K562 (cell line): ENCODE measurements at regions not wholly inside any gene's neighbourhood (a gene's known extent, or its start where the extent isn't known, plus 50 kb on each side); places are given as distances from the start of the nearest gene placed in this dataset.

Experiments used
- ATAC-seq: fragments of 200-7000 bp; cut with Tn5 transposase; 3 replicates; pipeline ENCODE4 v1.9.1; 2020; ENCODE audit warnings: moderate library complexity
- BruUV-seq: library from RNA; stranded (reverse); fragments of 400-500 nt; replicated peaks from 2 replicates; lab custom pipeline; 2021; lab: Mats Ljungman, UMichigan
- CTCF ChIA-PET: fragments of 300-600 bp; formaldehyde crosslinking; extraction: SDS; loops from one replicate; lab custom pipeline; 2021; ENCODE audit warnings: low intra/inter-chr PET ratio; lab: Yijun Ruan, JAX
- POLR2A ChIA-PET: fragments of 300-600, 350-650 bp; sonication (Branson Sonifier 250); formaldehyde crosslinking; extraction: SDS; loops from one replicate; lab custom pipeline; 2021; ENCODE audit warnings: antibody characterized with exemption, inconsistent platforms; lab: Yijun Ruan, JAX
- DNase-seq, 4 experiments: peaks; one replicate each; pipeline versions ENCODE4 v3.0.0 to v3.0.0-alpha.2; 2011 to 2018; ENCODE audit warnings: low spot score in 3 of 4, mixed read lengths in 3 of 4; ENCODE audit errors: extremely low read depth in 1 of 4
- FAIRE-seq: peaks from 2 replicates; lab custom pipeline; 2011; peaks lifted over from hg19 to GRCh38; lab: Jason Lieb, UNC
- H2AFZ ChIP-seq: 2 replicates; pipeline ENCODE4 v1.6.0; 2011; ENCODE audit warnings: low read depth, low read length, control low read depth, inconsistent platforms
- H3K27ac ChIP-seq: fragments of 200-600 bp; 3 replicates; pipeline ENCODE4 v1.8.0; 2011; ENCODE audit warnings: low read depth, mild to moderate bottlenecking, control low read depth, inconsistent platforms, low read length, moderate library complexity, mixed read lengths; ENCODE audit errors: extremely low read depth
- H3K27me3 ChIP-seq, 2 experiments: fragments of 300-600 bp in 1 of 2; 2 replicates in 1 of 2; 3 replicates in 1 of 2; pipeline versions ENCODE4 v1.6.0 to v1.8.0; 2011; ENCODE audit warnings: inconsistent platforms in 2 of 2, low read length in 2 of 2, mild to moderate bottlenecking in 1 of 2, mixed read lengths in 1 of 2, moderate library complexity in 1 of 2; ENCODE audit not compliant: control insufficient read depth in 2 of 2, insufficient read depth in 2 of 2
- H3K36me3 ChIP-seq: fragments of 300-600 bp; 3 replicates; pipeline ENCODE4 v1.8.0; 2011; ENCODE audit warnings: mild to moderate bottlenecking, low read length, inconsistent platforms; ENCODE audit not compliant: control insufficient read depth, insufficient read depth
- H3K4me1 ChIP-seq, 2 experiments: fragments of 200-600 bp in 1 of 2; replicated peaks in 1 of 2; 2 replicates in 1 of 2; 3 replicates in 1 of 2; pipeline versions ENCODE4 v1.5.1 to v1.8.0; 2011; ENCODE audit warnings: inconsistent platforms in 2 of 2, low read length in 2 of 2, mild to moderate bottlenecking in 1 of 2, mixed read lengths in 1 of 2, moderate library complexity in 1 of 2; ENCODE audit not compliant: control insufficient read depth in 2 of 2, insufficient read depth in 2 of 2
- H3K4me2 ChIP-seq: 2 replicates; pipeline ENCODE4 v1.6.1; 2011; ENCODE audit warnings: low read length, control low read depth, inconsistent platforms, mixed read lengths; ENCODE audit not compliant: insufficient read depth
- H3K4me3 ChIP-seq: fragments of 200-600 bp; sonication (generic), shearing (Covaris generic); 2 replicates; pipeline ENCODE4 v1.5.1; 2016; ENCODE audit warnings: control low read depth, inconsistent platforms
- H3K79me2 ChIP-seq: fragments of 200-600 bp; 3 replicates; pipeline ENCODE4 v1.8.0; 2011; ENCODE audit warnings: low read length, inconsistent platforms; ENCODE audit not compliant: control insufficient read depth, insufficient read depth
- H3K9ac ChIP-seq, 2 experiments: 2 replicates each; pipeline versions ENCODE4 v1.6.0 to v1.6.1; 2011; ENCODE audit warnings: low read depth in 2 of 2, low read length in 2 of 2, control low read depth in 1 of 2, inconsistent platforms in 1 of 2, mild to moderate bottlenecking in 1 of 2, mixed read lengths in 1 of 2; ENCODE audit not compliant: insufficient read depth in 1 of 2
- H3K9me1 ChIP-seq: one replicate; pipeline ENCODE4 v1.6.0; 2011; ENCODE audit warnings: inconsistent platforms, mild to moderate bottlenecking, low read length, moderate library complexity; ENCODE audit not compliant: control insufficient read depth, insufficient read depth
- H3K9me3 ChIP-seq: replicated peaks from 2 replicates; pipeline ENCODE4 v1.5.1; 2011; ENCODE audit warnings: low read depth, low read length, inconsistent platforms; ENCODE audit not compliant: control insufficient read depth, insufficient read depth
- H4K20me1 ChIP-seq: replicated peaks from 2 replicates; pipeline ENCODE4 v1.6.1; 2011; ENCODE audit warnings: low read length, inconsistent platforms, mixed read lengths; ENCODE audit not compliant: control insufficient read depth, insufficient read depth
- BRD9 ChIP-seq: fragments of 450-650 bp; IDR thresholded peaks from 2 replicates; pipeline ENCODE4 v1.6.1; 2018; ENCODE audit warnings: low read depth; ENCODE audit not compliant: partially characterized antibody
- FOXJ3 ChIP-seq: sonication (generic); formaldehyde crosslinking; IDR thresholded peaks from 2 replicates; pipeline ENCODE4 v1.4.0; 2020; ENCODE audit warnings: mild to moderate bottlenecking, missing genetic modification reagents
- KDM4B ChIP-seq, 2 experiments: fragments of 450-650 bp in 1 of 2; sonication (generic) in 1 of 2; IDR thresholded peaks; 2 replicates each; pipeline ENCODE4 v1.6.1; 2016 to 2017; ENCODE audit warnings: borderline replicate concordance in 2 of 2, antibody characterized with exemption in 1 of 2, low read depth in 1 of 2, mild to moderate bottlenecking in 1 of 2
- KLF13 ChIP-seq: fragments of 450-650 bp; IDR thresholded peaks from 2 replicates; pipeline ENCODE4 v1.6.1; 2016; ENCODE audit warnings: missing genetic modification characterization, low read depth, mild to moderate bottlenecking, missing compliant biosample characterization, moderate library complexity, borderline replicate concordance
- RBM34 ChIP-seq: fragments of 200-400 bp; formaldehyde crosslinking; IDR thresholded peaks from 2 replicates; pipeline ENCODE4 v1.6.1; 2018; ENCODE audit warnings: low read length, borderline replicate concordance; ENCODE audit not compliant: insufficient read depth
- RFX5 ChIP-seq: IDR thresholded peaks from 2 replicates; pipeline ENCODE4 v1.6.1; 2011; ENCODE audit warnings: low read depth, mild to moderate bottlenecking, improper control_type of control experiment, low read length
- SIX5 ChIP-seq, 2 experiments: IDR thresholded peaks; 2 replicates each; pipeline ENCODE4 v1.6.1; 2011; ENCODE audit warnings: low read length in 2 of 2, borderline replicate concordance in 1 of 2, low read depth in 1 of 2, mild to moderate bottlenecking in 1 of 2, moderate library complexity in 1 of 2; ENCODE audit not compliant: insufficient read depth in 1 of 2
- ZSCAN32 ChIP-seq: fragments of 450-650 bp; formaldehyde crosslinking; IDR thresholded peaks from 2 replicates; pipeline ENCODE4 v1.4.0; 2020; ENCODE audit warnings: mild to moderate bottlenecking, moderate library complexity
- WGBS: fragments of 100-300 bp; shearing (Covaris generic); methylation state at CpG from one replicate; pipeline ENCODE4 v1.1.6; 2016; ENCODE audit warnings: low coverage, mixed read lengths; ENCODE audit not compliant: insufficient coverage; ENCODE audit errors: missing lambda C conversion rate; 5-methylcytosine and 5-hydroxymethylcytosine counted together
- in situ Hi-C: fragments of 300-500 bp; cut with MboI; formaldehyde crosslinking; loops from 4 replicates; pipeline ENCODE4 v1.15.0; 2018; ENCODE audit warnings: inconsistent platforms, mixed read lengths
- intact Hi-C: fragments of 100-400 bp; cut with micrococcal nuclease; formaldehyde crosslinking; loops from 2 replicates; pipeline ENCODE4 v1.14.2; 2022
- TF ChIP-seq, protein P1 (sequence below), 2 experiments: IDR thresholded peaks; 2 replicates each; pipeline ENCODE4 v1.6.1; 2012; ENCODE audit warnings: improper control_type of control experiment in 2 of 2, low read depth in 2 of 2, low read length in 2 of 2, borderline replicate concordance in 1 of 2
- TF ChIP-seq, protein P2 (sequence below), 3 experiments: fragments of 200-800 bp in 1 of 3; sonication (Bioruptor generic) in 1 of 3; sonication (generic) in 1 of 3; formaldehyde crosslinking in 1 of 3; IDR thresholded peaks; 2 replicates each; pipeline versions ENCODE4 v1.6.1 to v1.8.0; 2016 to 2022; ENCODE audit warnings: mild to moderate bottlenecking in 2 of 3, missing compliant biosample characterization in 2 of 3, missing genetic modification characterization in 2 of 3, missing genetic modification reagents in 1 of 3
- TF ChIP-seq, protein P3 (sequence below), 2 experiments: fragments of 450-650 bp in 1 of 2; sonication (generic) in 1 of 2; formaldehyde crosslinking; conservative IDR thresholded peaks; 2 replicates each; pipeline versions ENCODE4 v1.4.0 to v1.8.1; 2020 to 2022; ENCODE audit warnings: mild to moderate bottlenecking in 1 of 2, missing genetic modification reagents in 1 of 2
- TF ChIP-seq, protein P4 (sequence below), 2 experiments: IDR thresholded peaks; 2 replicates each; pipeline ENCODE4 v1.6.1; 2011; ENCODE audit warnings: borderline replicate concordance in 1 of 2, control low read depth in 1 of 2, low read depth in 1 of 2, low read length in 1 of 2, mild to moderate bottlenecking in 1 of 2, mixed read lengths in 1 of 2, moderate library complexity in 1 of 2; ENCODE audit not compliant: insufficient read depth in 1 of 2, insufficient read length in 1 of 2, poor library complexity in 1 of 2, severe bottlenecking in 1 of 2; ENCODE audit errors: extremely low read depth in 1 of 2

DNA sequence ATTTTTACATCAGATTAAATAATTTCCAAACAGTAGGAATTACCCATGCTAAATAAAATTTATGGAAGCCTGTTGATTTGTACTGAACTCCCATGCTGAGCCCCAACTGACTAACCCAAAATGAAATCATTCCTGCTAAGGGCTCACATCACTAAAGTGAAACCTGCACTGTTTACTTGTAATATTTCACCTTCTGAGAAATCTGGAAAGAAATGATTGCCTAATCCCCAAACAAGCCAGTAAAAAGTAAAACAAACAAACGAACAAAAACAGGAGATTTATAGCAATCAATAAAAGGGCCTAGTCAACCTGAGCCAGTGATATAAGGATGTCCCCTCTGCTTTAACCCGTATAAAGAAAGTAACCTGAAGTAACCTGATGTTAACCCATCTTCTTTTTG lies 1599.8 kb downstream of the OLFM4 start:
- 0% methylated on average over 2 of the region's 2 CpGs for WGBS
- no peak for ATAC-seq
- intact Hi-C loops (no loop called here), in situ Hi-C loops (no loop called here)
- no peaks in the 10 kb centered on the region for H4K20me1 ChIP-seq
- no peak overlapping the region for H3K4me3 ChIP-seq
- H3K79me2 ChIP-seq = no peaks in the 10 kb centered on the region
- H3K9me3 ChIP-seq = no peaks in the 10 kb centered on the region
- no peak overlapping the region for H3K9ac ChIP-seq
- TF ChIP-seq KLF13 (tag) (no peak), SIX5 (IDR thresholded peaks at IDR 0.05; ENCODE audit: borderline replicate concordance in 1 of 2, insufficient read depth in 1 of 2, low read depth in 1 of 2, low read length in 2 of 2) (no peak), FOXJ3 (CRISPR knock-in tag) (no peak), BRD9 (no peak), RFX5 (no peak), ZSCAN32 (no peak), RBM34 (no peak), KDM4B (IDR thresholded peaks at IDR 0.05; ENCODE audit: borderline replicate concordance in 2 of 2, low read depth in 1 of 2) (no peak)
- TF ChIP-seq, protein P1, sequence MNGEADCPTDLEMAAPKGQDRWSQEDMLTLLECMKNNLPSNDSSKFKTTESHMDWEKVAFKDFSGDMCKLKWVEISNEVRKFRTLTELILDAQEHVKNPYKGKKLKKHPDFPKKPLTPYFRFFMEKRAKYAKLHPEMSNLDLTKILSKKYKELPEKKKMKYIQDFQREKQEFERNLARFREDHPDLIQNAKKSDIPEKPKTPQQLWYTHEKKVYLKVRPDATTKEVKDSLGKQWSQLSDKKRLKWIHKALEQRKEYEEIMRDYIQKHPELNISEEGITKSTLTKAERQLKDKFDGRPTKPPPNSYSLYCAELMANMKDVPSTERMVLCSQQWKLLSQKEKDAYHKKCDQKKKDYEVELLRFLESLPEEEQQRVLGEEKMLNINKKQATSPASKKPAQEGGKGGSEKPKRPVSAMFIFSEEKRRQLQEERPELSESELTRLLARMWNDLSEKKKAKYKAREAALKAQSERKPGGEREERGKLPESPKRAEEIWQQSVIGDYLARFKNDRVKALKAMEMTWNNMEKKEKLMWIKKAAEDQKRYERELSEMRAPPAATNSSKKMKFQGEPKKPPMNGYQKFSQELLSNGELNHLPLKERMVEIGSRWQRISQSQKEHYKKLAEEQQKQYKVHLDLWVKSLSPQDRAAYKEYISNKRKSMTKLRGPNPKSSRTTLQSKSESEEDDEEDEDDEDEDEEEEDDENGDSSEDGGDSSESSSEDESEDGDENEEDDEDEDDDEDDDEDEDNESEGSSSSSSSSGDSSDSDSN (IDR thresholded peaks at IDR 0.05; ENCODE audit: borderline replicate concordance in 1 of 2, low read depth in 2 of 2, low read length in 2 of 2) = no peak
- TF ChIP-seq, protein P2, sequence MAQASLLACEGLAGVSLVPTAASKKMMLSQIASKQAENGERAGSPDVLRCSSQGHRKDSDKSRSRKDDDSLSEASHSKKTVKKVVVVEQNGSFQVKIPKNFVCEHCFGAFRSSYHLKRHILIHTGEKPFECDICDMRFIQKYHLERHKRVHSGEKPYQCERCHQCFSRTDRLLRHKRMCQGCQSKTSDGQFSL (CRISPR knock-in tag; IDR thresholded peaks at IDR 0.05) = no peak
- TF ChIP-seq, protein P2 (tag; IDR thresholded peaks at IDR 0.05) = no peak
- TF ChIP-seq, protein P3, sequence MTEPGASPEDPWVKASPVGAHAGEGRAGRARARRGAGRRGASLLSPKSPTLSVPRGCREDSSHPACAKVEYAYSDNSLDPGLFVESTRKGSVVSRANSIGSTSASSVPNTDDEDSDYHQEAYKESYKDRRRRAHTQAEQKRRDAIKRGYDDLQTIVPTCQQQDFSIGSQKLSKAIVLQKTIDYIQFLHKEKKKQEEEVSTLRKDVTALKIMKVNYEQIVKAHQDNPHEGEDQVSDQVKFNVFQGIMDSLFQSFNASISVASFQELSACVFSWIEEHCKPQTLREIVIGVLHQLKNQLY (CRISPR knock-in tag; conservative IDR thresholded peaks at IDR 0.05) = no peak
- TF ChIP-seq, protein P4, sequence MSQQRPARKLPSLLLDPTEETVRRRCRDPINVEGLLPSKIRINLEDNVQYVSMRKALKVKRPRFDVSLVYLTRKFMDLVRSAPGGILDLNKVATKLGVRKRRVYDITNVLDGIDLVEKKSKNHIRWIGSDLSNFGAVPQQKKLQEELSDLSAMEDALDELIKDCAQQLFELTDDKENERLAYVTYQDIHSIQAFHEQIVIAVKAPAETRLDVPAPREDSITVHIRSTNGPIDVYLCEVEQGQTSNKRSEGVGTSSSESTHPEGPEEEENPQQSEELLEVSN (IDR thresholded peaks at IDR 0.05; ENCODE audit: borderline replicate concordance in 1 of 2, extremely low read depth in 1 of 2, insufficient read depth in 1 of 2, insufficient read length in 1 of 2, low read depth in 1 of 2, low read length in 1 of 2, poor library complexity in 1 of 2, severe bottlenecking in 1 of 2) = no peak
- no peaks in the 10 kb centered on the region for H3K36me3 ChIP-seq
- H3K27ac ChIP-seq = no peak overlapping the region
- no peak overlapping the region for H2AFZ ChIP-seq
- no peaks in the 10 kb centered on the region for H3K9me1 ChIP-seq
- DNase-seq = no peak
- POLR2A ChIA-PET = no interaction called here
- H3K27me3 ChIP-seq = no peaks in the 10 kb centered on the region
- H3K4me1 ChIP-seq = no peaks in the 10 kb centered on the region
- H3K4me2 ChIP-seq = no peak overlapping the region
- CTCF ChIA-PET = no interaction called here
- BruUV-seq = no TSS peak
- no peak for FAIRE-seq
